Astrocyte (in vitro differentiated cells and primary cell): ENCODE measurements at regions not wholly inside any gene's neighbourhood (a gene's known extent, or its start where the extent isn't known, plus 50 kb on each side); places are given as distances from the start of the nearest gene placed in this dataset.

Experiments used
- EZH2 ChIP-seq: IDR thresholded peaks from 2 replicates; pipeline ENCODE4 v1.6.1; 2012; ENCODE audit warnings: mild to moderate bottlenecking, low read length, inconsistent platforms; ENCODE audit not compliant: insufficient read depth
- TF ChIP-seq, protein P1 (sequence below): IDR thresholded peaks from 2 replicates; pipeline ENCODE4 v1.5.1; 2011; ENCODE audit warnings: low read depth, mild to moderate bottlenecking, inconsistent platforms, low read length, moderate library complexity; ENCODE audit not compliant: insufficient read depth

DNA sequence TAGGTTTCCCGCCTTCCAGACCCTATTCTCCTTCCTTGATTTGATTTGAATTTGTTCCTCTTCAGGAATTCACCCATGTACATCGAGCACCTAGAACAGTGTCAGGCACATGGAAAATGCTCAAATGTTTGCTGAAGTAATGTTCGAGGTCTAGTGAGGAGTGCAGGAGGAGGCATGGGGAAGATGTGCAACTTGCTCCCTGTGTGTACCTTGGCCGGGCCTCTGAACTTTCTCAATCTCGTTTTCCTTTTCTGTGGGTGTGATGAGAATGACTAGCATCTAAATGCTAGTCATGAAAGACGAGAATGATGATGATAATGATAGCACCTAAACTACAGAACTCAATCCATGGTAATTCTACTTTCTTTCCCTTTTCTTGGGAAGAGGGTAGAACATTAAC is 279.1 kb upstream of the PLET1 start:
- TF ChIP-seq, protein P1, sequence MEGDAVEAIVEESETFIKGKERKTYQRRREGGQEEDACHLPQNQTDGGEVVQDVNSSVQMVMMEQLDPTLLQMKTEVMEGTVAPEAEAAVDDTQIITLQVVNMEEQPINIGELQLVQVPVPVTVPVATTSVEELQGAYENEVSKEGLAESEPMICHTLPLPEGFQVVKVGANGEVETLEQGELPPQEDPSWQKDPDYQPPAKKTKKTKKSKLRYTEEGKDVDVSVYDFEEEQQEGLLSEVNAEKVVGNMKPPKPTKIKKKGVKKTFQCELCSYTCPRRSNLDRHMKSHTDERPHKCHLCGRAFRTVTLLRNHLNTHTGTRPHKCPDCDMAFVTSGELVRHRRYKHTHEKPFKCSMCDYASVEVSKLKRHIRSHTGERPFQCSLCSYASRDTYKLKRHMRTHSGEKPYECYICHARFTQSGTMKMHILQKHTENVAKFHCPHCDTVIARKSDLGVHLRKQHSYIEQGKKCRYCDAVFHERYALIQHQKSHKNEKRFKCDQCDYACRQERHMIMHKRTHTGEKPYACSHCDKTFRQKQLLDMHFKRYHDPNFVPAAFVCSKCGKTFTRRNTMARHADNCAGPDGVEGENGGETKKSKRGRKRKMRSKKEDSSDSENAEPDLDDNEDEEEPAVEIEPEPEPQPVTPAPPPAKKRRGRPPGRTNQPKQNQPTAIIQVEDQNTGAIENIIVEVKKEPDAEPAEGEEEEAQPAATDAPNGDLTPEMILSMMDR = no peak
- no peak for TF ChIP-seq EZH2
